BJ (cell line): ENCODE measurements at regions not wholly inside any gene's neighbourhood (a gene's known extent, or its start where the extent isn't known, plus 50 kb on each side); places are given as distances from the start of the nearest gene placed in this dataset.

Experiments used
- CTCF ChIA-PET: fragments of 350-600 bp; formaldehyde crosslinking; extraction: SDS; loops from one replicate; lab custom pipeline; 2021; ENCODE audit warnings: antibody characterized with exemption, inconsistent platforms; lab: Yijun Ruan, JAX
- POLR2A ChIA-PET: fragments of 300-600 bp; sonication (Branson Sonifier 250); formaldehyde crosslinking; extraction: SDS; loops from one replicate; lab custom pipeline; 2021; ENCODE audit warnings: antibody characterized with exemption; lab: Charles Lee
- DNase-seq: peaks from one replicate; pipeline ENCODE4 v3.0.0-alpha.2; 2011; ENCODE audit warnings: low read depth
- H3K27me3 ChIP-seq: 2 replicates; pipeline ENCODE4 v1.6.0; 2011; ENCODE audit warnings: low read length; ENCODE audit not compliant: control insufficient read depth, insufficient read depth
- H3K36me3 ChIP-seq: 2 replicates; pipeline ENCODE4 v1.5.1; 2011; ENCODE audit warnings: low read length; ENCODE audit not compliant: control insufficient read depth, insufficient read depth
- H3K4me3 ChIP-seq: 2 replicates; pipeline ENCODE4 v1.5.1; 2011; ENCODE audit warnings: low read depth, mild to moderate bottlenecking, control low read depth, low read length
- TF ChIP-seq, protein P1 (sequence below): IDR thresholded peaks from 2 replicates; pipeline ENCODE4 v1.5.1; 2011; ENCODE audit warnings: low read depth, mild to moderate bottlenecking, control low read depth, inconsistent platforms, low read length, moderate library complexity; ENCODE audit not compliant: insufficient read depth

DNA sequence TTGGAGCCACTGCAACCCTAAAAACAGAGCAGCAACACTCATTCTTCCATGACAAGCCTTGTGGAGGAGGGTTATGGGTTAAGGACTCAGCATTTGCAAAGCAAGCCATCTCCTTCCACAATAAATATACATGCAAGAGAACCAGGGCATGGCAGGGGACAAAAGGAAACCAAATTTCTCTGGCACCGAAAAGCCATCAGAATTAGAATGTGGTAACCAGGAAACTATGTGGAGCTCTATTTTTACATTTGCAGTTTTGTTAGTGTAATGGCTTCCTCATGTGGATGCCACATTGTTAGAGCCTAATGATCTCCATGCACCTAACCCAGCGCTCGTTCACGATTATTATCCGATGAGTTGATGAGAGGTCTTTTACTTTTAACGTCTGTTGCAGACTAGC lies 91.7 kb downstream of the NAV1 start:
- ChIA-PET CTCF (interaction anchor here (0.6 to 2.1 kb wide), 4 partner anchors 25 to 163 kb away, joined by 3 to 8 read pairs (median 4); no protein-coding TSS in a partner anchor), POLR2A (no interaction called here)
- Histone ChIP-seq H3K36me3 (peaks cover 11% of the 10 kb centered on the region), H3K4me3 (no peak overlapping the region), H3K27me3 (no peaks in the 10 kb centered on the region)
- DNase-seq, result no peak
- TF ChIP-seq, protein P1, sequence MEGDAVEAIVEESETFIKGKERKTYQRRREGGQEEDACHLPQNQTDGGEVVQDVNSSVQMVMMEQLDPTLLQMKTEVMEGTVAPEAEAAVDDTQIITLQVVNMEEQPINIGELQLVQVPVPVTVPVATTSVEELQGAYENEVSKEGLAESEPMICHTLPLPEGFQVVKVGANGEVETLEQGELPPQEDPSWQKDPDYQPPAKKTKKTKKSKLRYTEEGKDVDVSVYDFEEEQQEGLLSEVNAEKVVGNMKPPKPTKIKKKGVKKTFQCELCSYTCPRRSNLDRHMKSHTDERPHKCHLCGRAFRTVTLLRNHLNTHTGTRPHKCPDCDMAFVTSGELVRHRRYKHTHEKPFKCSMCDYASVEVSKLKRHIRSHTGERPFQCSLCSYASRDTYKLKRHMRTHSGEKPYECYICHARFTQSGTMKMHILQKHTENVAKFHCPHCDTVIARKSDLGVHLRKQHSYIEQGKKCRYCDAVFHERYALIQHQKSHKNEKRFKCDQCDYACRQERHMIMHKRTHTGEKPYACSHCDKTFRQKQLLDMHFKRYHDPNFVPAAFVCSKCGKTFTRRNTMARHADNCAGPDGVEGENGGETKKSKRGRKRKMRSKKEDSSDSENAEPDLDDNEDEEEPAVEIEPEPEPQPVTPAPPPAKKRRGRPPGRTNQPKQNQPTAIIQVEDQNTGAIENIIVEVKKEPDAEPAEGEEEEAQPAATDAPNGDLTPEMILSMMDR, result no peak

DNA sequence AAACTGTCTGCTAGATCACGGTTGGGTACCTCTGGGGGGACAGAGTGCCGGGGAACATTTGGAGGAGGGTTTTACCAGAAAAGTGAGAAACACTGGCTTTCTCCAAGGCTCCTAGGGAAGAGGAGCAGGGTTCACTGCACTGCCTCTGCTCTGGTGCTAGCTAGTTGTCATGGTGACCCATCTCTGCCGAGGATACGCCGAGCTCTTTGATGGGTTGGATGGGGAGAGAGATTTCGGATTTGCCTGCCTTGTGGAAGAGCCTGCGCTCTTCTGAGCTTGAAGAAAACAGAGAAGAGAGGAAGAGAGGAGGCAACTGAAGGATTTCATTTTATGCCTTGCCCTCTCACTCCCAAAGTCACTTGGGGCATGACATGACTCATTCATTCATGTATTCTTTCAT lies 92.1 kb downstream of the NAV1 start:
- Histone ChIP-seq H3K36me3 (peaks cover 13% of the 10 kb centered on the region), H3K27me3 (no peaks in the 10 kb centered on the region), H3K4me3 (no peak overlapping the region)
- TF ChIP-seq, protein P1, result no peak
- DNase-seq, result no peak
- CTCF ChIA-PET, result interaction anchor here (0.6 to 2.1 kb wide), 5 partner anchors 24 to 162 kb away, joined by 3 to 8 read pairs (median 4); no protein-coding TSS in a partner anchor
- POLR2A ChIA-PET, result no interaction called here

DNA sequence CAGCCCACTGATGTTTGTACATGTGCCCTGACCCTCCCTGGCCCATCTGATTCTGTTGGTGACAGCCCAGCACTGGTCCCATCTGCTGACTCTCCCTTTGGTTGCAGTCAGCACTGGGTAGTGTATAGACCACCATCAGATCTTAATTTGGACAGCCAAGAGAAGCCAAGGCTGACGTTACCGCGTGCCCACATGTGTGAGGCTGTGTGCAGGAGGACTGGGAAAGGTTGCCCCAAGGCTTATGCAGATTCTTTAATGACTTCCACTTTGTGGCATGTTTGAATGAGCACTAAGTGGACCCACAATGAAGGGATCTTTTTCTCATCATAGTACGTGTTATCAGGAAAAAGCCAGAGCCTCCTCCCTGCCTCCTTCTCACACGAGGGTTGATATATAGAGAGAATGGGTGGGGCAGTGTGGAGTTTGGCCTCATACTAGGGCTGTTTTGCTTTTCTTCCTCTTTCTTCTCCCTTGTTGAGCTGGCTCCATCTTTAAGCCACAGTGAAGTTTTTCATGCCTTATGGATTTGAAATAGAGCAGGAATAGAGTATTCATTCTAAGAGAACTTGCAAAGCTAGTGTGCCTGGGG lies 93.5 kb downstream of the NAV1 start:
- H3K27me3 ChIP-seq, result no peaks in the 10 kb centered on the region
- no peak overlapping the region for H3K4me3 ChIP-seq
- peaks cover 14% of the 10 kb centered on the region for H3K36me3 ChIP-seq
- CTCF ChIA-PET, result interaction anchor here (0.8 to 2.1 kb wide), 3 partner anchors 71 to 161 kb away, joined by 3 to 8 read pairs (median 5); no protein-coding TSS in a partner anchor
- POLR2A ChIA-PET, result no interaction called here
- no peak for DNase-seq
- TF ChIP-seq, protein P1, result no peak

DNA sequence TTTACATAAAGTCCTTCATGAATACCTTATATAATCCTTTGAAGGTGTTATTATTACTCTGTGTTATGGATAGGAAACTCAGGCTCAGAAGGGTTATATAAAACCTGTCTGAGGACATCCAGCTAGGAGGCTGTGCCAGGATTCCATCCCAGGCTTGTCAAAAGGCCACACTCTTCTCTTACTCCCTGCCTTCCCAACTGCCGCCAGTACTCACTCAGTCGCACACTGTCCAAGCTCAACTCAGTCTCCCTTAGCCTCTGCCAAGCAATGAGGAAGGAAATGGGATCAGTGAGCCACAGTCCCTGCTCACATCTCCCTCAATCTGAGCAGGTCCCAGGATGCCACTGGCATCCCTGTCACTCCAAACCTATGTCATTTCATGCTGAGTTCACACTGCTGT lies 94.4 kb downstream of the NAV1 start:
- CTCF ChIA-PET, result interaction anchor here (0.8 to 1.6 kb wide), 2 partner anchors 70 to 71 kb away, joined by 3 to 4 read pairs; no protein-coding TSS in a partner anchor
- no peaks in the 10 kb centered on the region for H3K27me3 ChIP-seq
- POLR2A ChIA-PET, result no interaction called here
- TF ChIP-seq, protein P1, result no peak
- DNase-seq, result no peak
- no peak overlapping the region for H3K4me3 ChIP-seq
- H3K36me3 ChIP-seq, result peaks cover 14% of the 10 kb centered on the region

DNA sequence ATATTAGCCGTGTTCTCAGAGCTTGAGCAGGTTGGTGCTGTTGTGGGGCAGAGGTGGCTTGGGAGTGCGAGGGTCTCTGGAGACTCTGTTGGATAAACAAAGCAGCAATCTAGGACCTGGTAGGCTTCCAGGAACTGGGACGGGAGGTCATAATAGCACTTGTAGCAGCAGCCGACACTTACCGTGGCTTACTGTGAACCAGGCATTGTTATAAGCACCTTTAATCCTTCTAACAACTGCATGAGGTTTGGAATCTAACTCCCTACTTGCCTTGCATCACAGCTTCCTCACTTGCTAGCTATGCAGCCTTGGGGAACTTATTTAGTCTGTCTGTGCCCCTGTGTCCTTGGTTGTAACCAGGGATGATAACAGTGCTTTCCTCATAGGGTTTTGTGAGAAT lies 94.9 kb downstream of the NAV1 start:
- no peak for DNase-seq
- Histone ChIP-seq H3K36me3 (peaks cover 11% of the 10 kb centered on the region), H3K27me3 (no peaks in the 10 kb centered on the region), H3K4me3 (no peak overlapping the region)
- POLR2A ChIA-PET, result no interaction called here
- CTCF ChIA-PET, result interaction anchor here (1.6 kb wide), 1 partner anchor 72 kb away, joined by 4 read pairs; no protein-coding TSS in a partner anchor
- TF ChIP-seq, protein P1, result no peak
